A549 (cell line): ENCODE measurements at regions not wholly inside any gene's neighbourhood (a gene's known extent, or its start where the extent isn't known, plus 50 kb on each side); places are given as distances from the start of the nearest gene placed in this dataset.

ENCODE experiments used
- ATAC-seq, 2 experiments: fragments of 200-7000 bp in 1 of 2; fragments of >200 bp in 1 of 2; cut with Nextera tagmentation in 1 of 2; cut with Tn5 transposase in 1 of 2; 3 replicates each; pipeline versions ENCODE4 v1.8.0 to v1.9.1; 2018 to 2020; ENCODE audit warnings: mild to moderate bottlenecking in 1 of 2, moderate library complexity in 1 of 2
- CTCF ChIA-PET: fragments of 300-600 bp; sonication (Branson Sonifier 250); formaldehyde crosslinking; extraction: SDS; loops from one replicate; lab custom pipeline; 2021; ENCODE audit warnings: antibody characterized with exemption, inconsistent platforms; lab: Yijun Ruan, JAX
- POLR2A ChIA-PET: fragments of 350-600 bp; formaldehyde crosslinking; extraction: SDS; loops from one replicate; lab custom pipeline; 2021; ENCODE audit warnings: antibody characterized with exemption, inconsistent platforms; lab: Yijun Ruan, JAX
- DNase-seq, 2 experiments: peaks; one replicate each; pipeline versions ENCODE4 v3.0.0 to v3.0.0-alpha.2; 2011 to 2016; ENCODE audit warnings: low read depth in 1 of 2, low spot score in 1 of 2
- FAIRE-seq: peaks from 2 replicates; lab custom pipeline; 2011; peaks lifted over from hg19 to GRCh38; lab: Jason Lieb, UNC
- H3K27ac ChIP-seq, 2 experiments: fragments of >200 bp; sonication (Bioruptor Twin); formaldehyde crosslinking; 3 replicates each; pipeline ENCODE4 v1.5.1; 2016 to 2017
- H3K4me1 ChIP-seq: fragments of >200 bp; sonication (Bioruptor Twin); formaldehyde crosslinking; 3 replicates; pipeline ENCODE4 v1.6.1; 2016
- H3K4me2 ChIP-seq: fragments of >200 bp; sonication (Bioruptor Twin); formaldehyde crosslinking; 3 replicates; pipeline ENCODE4 v1.6.1; 2016
- H3K4me3 ChIP-seq: fragments of >200 bp; sonication (Bioruptor Twin); formaldehyde crosslinking; 3 replicates; pipeline ENCODE4 v1.5.1; 2016
- H3K9me3 ChIP-seq: fragments of >200 bp; sonication (Bioruptor Twin); formaldehyde crosslinking; 3 replicates; pipeline ENCODE4 v1.6.1; 2016
- BHLHE40 ChIP-seq: IDR thresholded peaks from 2 replicates; pipeline ENCODE4 v1.6.1; 2012; ENCODE audit warnings: low read depth, low read length, inconsistent platforms
- CEBPB ChIP-seq, 2 experiments: fragments of >200 bp in 1 of 2; sonication (Bioruptor Twin) in 1 of 2; formaldehyde crosslinking in 1 of 2; IDR thresholded peaks; 2 replicates each; pipeline ENCODE4 v1.6.1; 2012 to 2016
- EHMT2 ChIP-seq: fragments of 200-600 bp; sonication (generic); IDR thresholded peaks from 2 replicates; pipeline ENCODE4 v1.6.1; 2016; ENCODE audit warnings: antibody characterized with exemption, low read depth, mild to moderate bottlenecking, moderate library complexity
- FOSL2 ChIP-seq, 2 experiments: fragments of 450-650 bp in 1 of 2; fragments of >200 bp in 1 of 2; sonication (Bioruptor Twin) in 1 of 2; formaldehyde crosslinking; IDR thresholded peaks; 2 replicates each; pipeline versions ENCODE4 v1.5.0 to v1.6.1; 2016 to 2020; ENCODE audit warnings: mild to moderate bottlenecking in 1 of 2, moderate library complexity in 1 of 2
- GATA3 ChIP-seq: IDR thresholded peaks from 2 replicates; pipeline ENCODE4 v1.6.1; 2012; ENCODE audit warnings: borderline replicate concordance
- HOXB13 ChIP-seq: fragments of 250-450 bp; sonication (Bioruptor Pico); IDR thresholded peaks from 2 replicates; pipeline ENCODE4 v1.5.0; 2020; ENCODE audit warnings: low read depth, mild to moderate bottlenecking, moderate library complexity
- KDM1A ChIP-seq: fragments of 200-600 bp; sonication (generic); IDR thresholded peaks from 2 replicates; pipeline ENCODE4 v1.6.1; 2016; ENCODE audit warnings: low read depth, mild to moderate bottlenecking
- MAZ ChIP-seq: fragments of 150-350 bp; IDR thresholded peaks from 2 replicates; pipeline ENCODE4 v1.6.1; 2014; ENCODE audit warnings: antibody characterized with exemption, low read depth, low read length, borderline replicate concordance
- MYC ChIP-seq: IDR thresholded peaks from 2 replicates; pipeline ENCODE4 v1.6.1; 2012; ENCODE audit warnings: mild to moderate bottlenecking, inconsistent platforms, low read length, improper control_type of control experiment, borderline replicate concordance
- NPAS2 ChIP-seq: fragments of 250-450 bp; sonication (Bioruptor Pico); IDR thresholded peaks from 2 replicates; pipeline ENCODE4 v1.8.0; 2022; ENCODE audit warnings: mild to moderate bottlenecking, moderate library complexity, borderline replicate concordance
- NR3C1 ChIP-seq: fragments of >200 bp; sonication (Bioruptor Twin); formaldehyde crosslinking; IDR thresholded peaks from 3 replicates; pipeline ENCODE4 v1.6.1; 2017
- POLR2A ChIP-seq: IDR thresholded peaks from 2 replicates; pipeline ENCODE4 v1.6.1; 2012; ENCODE audit warnings: mild to moderate bottlenecking, low read length
- RCOR1 ChIP-seq: fragments of 150-350 bp; IDR thresholded peaks from 2 replicates; pipeline ENCODE4 v1.6.1; 2014; ENCODE audit warnings: antibody characterized with exemption, low read length, low read depth
- RNF2 ChIP-seq: fragments of 200-600 bp; sonication (generic); IDR thresholded peaks from 2 replicates; pipeline ENCODE4 v1.6.1; 2016; ENCODE audit warnings: low read depth, mild to moderate bottlenecking, antibody characterized with exemption, moderate library complexity, borderline replicate concordance
- SREBF2 ChIP-seq: fragments of 450-650 bp; IDR thresholded peaks from 2 replicates; pipeline ENCODE4 v1.6.1; 2014; ENCODE audit warnings: mild to moderate bottlenecking, moderate library complexity
- TFCP2L1 ChIP-seq: fragments of 250-450 bp; sonication (Bioruptor Pico); IDR thresholded peaks from 2 replicates; pipeline ENCODE4 v1.5.0; 2021; ENCODE audit warnings: mild to moderate bottlenecking
- ZC3H11A ChIP-seq: fragments of 450-650 bp; IDR thresholded peaks from 2 replicates; pipeline ENCODE4 v1.6.1; 2014; ENCODE audit warnings: antibody characterized with exemption, mild to moderate bottlenecking
- ZFP36 ChIP-seq: fragments of 450-650 bp; IDR thresholded peaks from 2 replicates; pipeline ENCODE4 v1.6.1; 2014; ENCODE audit warnings: borderline replicate concordance; ENCODE audit not compliant: partially characterized antibody
- ZSCAN20 ChIP-seq: fragments of 250-450 bp; sonication (Bioruptor Pico); IDR thresholded peaks from 2 replicates; pipeline ENCODE4 v1.8.0; 2022; ENCODE audit warnings: mild to moderate bottlenecking, moderate library complexity
- WGBS: methylation state at CpG from one replicate; pipeline ENCODE4 v1.1.6; 2017; ENCODE audit errors: missing lambda C conversion rate; 5-methylcytosine and 5-hydroxymethylcytosine counted together
- TF ChIP-seq, protein P1 (sequence below): fragments of 150-350 bp; IDR thresholded peaks from 2 replicates; pipeline ENCODE4 v1.6.1; 2014; ENCODE audit warnings: low read depth, mild to moderate bottlenecking, low read length
- TF ChIP-seq, protein P2 (sequence below): IDR thresholded peaks from 2 replicates; pipeline ENCODE4 v1.6.1; 2012; ENCODE audit warnings: low read depth, borderline replicate concordance
- TF ChIP-seq, protein P3 (sequence below): IDR thresholded peaks from 2 replicates; pipeline ENCODE4 v1.6.1; 2012
- TF ChIP-seq, protein P4 (sequence below): fragments of 250-450 bp; sonication (Bioruptor Pico); IDR thresholded peaks from 2 replicates; pipeline ENCODE4 v1.5.0; 2020; ENCODE audit warnings: low read depth, mild to moderate bottlenecking, moderate library complexity
- TF ChIP-seq, protein P5 (sequence below): fragments of >200 bp; sonication (Bioruptor Twin); formaldehyde crosslinking; IDR thresholded peaks from 3 replicates; pipeline ENCODE4 v1.5.1; 2016
- TF ChIP-seq, protein P6 (sequence below): fragments of >200 bp; sonication (Bioruptor Twin); formaldehyde crosslinking; IDR thresholded peaks from 2 replicates; pipeline ENCODE4 v1.6.1; 2016

DNA sequence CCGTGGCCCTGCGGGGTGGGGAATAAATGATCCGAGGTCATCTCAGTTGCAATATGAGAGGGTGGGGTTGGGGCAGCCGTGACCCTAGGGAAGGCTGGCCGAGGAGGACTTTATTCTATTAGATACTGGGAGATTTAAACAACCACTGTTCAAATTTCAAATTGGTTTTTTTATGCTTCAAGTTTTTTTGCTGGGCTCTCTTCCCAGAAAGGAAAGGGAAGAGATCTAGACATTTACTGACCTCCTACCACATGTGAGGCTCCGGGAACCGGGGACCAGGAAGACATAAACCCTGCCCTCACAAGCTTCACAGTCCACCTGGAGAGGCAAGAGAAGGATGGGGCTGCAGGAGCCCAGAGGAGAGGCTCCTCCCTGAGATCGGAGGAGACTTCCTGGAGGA is 207.3 kb downstream of the FOXD2 start:
- ATAC-seq: no peak
- TF ChIP-seq EHMT2 (no peak), FOSL2 (IDR thresholded peaks at IDR 0.05) (no peak), FOSL2 (CRISPR knock-in tag; IDR thresholded peaks at IDR 0.05) (no peak), CEBPB (IDR thresholded peaks at IDR 0.05) (no peak), BHLHE40 (no peak), NPAS2 (CRISPR knock-in tag) (no peak), MYC (no peak), ZSCAN20 (CRISPR knock-in tag) (no peak), KDM1A (no peak)
- TF ChIP-seq, protein P1, sequence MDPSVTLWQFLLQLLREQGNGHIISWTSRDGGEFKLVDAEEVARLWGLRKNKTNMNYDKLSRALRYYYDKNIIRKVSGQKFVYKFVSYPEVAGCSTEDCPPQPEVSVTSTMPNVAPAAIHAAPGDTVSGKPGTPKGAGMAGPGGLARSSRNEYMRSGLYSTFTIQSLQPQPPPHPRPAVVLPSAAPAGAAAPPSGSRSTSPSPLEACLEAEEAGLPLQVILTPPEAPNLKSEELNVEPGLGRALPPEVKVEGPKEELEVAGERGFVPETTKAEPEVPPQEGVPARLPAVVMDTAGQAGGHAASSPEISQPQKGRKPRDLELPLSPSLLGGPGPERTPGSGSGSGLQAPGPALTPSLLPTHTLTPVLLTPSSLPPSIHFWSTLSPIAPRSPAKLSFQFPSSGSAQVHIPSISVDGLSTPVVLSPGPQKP: no peak
- TF ChIP-seq, protein P2, sequence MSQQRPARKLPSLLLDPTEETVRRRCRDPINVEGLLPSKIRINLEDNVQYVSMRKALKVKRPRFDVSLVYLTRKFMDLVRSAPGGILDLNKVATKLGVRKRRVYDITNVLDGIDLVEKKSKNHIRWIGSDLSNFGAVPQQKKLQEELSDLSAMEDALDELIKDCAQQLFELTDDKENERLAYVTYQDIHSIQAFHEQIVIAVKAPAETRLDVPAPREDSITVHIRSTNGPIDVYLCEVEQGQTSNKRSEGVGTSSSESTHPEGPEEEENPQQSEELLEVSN: no peak
- TF ChIP-seq, protein P3, sequence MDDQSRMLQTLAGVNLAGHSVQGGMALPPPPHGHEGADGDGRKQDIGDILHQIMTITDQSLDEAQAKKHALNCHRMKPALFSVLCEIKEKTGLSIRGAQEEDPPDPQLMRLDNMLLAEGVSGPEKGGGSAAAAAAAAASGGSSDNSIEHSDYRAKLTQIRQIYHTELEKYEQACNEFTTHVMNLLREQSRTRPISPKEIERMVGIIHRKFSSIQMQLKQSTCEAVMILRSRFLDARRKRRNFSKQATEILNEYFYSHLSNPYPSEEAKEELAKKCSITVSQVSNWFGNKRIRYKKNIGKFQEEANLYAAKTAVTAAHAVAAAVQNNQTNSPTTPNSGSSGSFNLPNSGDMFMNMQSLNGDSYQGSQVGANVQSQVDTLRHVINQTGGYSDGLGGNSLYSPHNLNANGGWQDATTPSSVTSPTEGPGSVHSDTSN: no peak
- TF ChIP-seq, protein P4, sequence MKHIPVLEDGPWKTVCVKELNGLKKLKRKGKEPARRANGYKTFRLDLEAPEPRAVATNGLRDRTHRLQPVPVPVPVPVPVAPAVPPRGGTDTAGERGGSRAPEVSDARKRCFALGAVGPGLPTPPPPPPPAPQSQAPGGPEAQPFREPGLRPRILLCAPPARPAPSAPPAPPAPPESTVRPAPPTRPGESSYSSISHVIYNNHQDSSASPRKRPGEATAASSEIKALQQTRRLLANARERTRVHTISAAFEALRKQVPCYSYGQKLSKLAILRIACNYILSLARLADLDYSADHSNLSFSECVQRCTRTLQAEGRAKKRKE (CRISPR knock-in tag): no peak
- TF ChIP-seq, protein P5, sequence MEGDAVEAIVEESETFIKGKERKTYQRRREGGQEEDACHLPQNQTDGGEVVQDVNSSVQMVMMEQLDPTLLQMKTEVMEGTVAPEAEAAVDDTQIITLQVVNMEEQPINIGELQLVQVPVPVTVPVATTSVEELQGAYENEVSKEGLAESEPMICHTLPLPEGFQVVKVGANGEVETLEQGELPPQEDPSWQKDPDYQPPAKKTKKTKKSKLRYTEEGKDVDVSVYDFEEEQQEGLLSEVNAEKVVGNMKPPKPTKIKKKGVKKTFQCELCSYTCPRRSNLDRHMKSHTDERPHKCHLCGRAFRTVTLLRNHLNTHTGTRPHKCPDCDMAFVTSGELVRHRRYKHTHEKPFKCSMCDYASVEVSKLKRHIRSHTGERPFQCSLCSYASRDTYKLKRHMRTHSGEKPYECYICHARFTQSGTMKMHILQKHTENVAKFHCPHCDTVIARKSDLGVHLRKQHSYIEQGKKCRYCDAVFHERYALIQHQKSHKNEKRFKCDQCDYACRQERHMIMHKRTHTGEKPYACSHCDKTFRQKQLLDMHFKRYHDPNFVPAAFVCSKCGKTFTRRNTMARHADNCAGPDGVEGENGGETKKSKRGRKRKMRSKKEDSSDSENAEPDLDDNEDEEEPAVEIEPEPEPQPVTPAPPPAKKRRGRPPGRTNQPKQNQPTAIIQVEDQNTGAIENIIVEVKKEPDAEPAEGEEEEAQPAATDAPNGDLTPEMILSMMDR: no peak
- peaks cover 8% of the 10 kb centered on the region for H3K4me1 ChIP-seq
- no peak for FAIRE-seq
- H3K27ac ChIP-seq: no peak overlapping the region
- no peak overlapping the region for H3K4me2 ChIP-seq
- no peaks in the 10 kb centered on the region for H3K9me3 ChIP-seq
- 58% methylated on average over 8 of the region's 8 CpGs for WGBS
- H3K4me3 ChIP-seq: no peak overlapping the region
- no peak for DNase-seq
- CTCF ChIA-PET: interaction anchor here (1.2 to 2.6 kb wide), 2 partner anchors 9 to 195 kb away, joined by 3 to 10 read pairs; no protein-coding TSS in a partner anchor
- POLR2A ChIA-PET: no interaction called here

DNA sequence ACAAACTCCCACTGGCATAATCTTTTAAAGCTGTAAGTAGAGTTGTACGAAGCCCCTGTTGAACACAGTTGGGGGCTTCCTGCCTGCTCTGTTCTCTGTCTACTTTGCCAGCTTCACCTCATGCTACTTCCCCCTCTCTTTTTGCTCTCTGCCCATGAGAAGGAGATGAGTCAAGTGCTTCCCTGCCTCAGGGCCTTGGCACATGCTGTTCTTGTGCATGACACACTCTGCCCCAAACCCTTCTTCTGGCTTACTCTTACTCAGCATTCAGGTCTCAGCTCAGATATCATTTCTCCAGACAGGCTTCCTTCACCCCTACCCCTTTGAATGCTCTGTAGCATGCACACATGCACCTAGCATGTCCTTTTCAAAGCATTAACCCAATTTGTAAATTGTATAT is 208.8 kb downstream of the FOXD2 start:
- no peak for ATAC-seq
- no peaks in the 10 kb centered on the region for H3K9me3 ChIP-seq
- no peak overlapping the region for H3K4me2 ChIP-seq
- 93% methylated on average over 1 of the region's 1 CpG for WGBS
- H3K4me1 ChIP-seq: peaks cover 21% of the 10 kb centered on the region
- ChIA-PET POLR2A (no interaction called here), CTCF (interaction anchor here (2.6 kb wide), 1 partner anchor 10 kb away, joined by 10 read pairs; no protein-coding TSS in a partner anchor)
- DNase-seq: no peak
- TF ChIP-seq RCOR1 (no peak), TFCP2L1 (CRISPR knock-in tag) (no peak), POLR2A (no peak), NR3C1 (no peak)
- no peak for FAIRE-seq
- no peak overlapping the region for H3K4me3 ChIP-seq
- no peak overlapping the region for H3K27ac ChIP-seq

DNA sequence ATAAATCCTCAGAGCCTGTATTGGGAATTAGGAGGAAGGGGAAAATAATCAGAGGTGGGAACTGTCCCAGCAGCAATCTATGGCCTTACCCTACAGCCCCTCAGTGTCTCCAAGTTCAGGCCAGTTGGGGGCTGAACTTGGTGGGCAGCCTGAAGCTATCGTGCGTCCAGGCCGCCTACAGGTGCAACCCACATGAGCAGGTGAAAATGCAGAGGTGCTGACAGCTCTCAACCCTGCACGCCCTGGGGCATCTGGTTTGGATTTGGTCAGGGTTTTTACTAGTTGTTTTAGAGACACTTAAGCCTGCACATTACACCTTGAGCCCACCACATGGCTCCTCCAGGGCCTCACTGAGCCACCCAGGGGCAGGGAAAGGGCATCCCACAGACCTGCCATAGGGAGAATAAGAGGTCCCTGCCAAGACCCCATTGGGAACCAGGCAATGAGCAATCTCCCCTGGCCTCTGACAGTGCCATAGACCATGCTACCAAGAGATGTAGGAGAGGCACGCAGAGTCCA is 209.5 kb downstream of the FOXD2 start:
- ChIA-PET CTCF (no interaction called here), POLR2A (no interaction called here)
- FAIRE-seq: no peak
- no peak for DNase-seq
- Histone ChIP-seq H3K4me3 (no peak overlapping the region), H3K9me3 (no peaks in the 10 kb centered on the region), H3K4me1 (peaks cover 23% of the 10 kb centered on the region), H3K27ac (no peak overlapping the region), H3K4me2 (no peak overlapping the region)
- TF ChIP-seq, protein P6, sequence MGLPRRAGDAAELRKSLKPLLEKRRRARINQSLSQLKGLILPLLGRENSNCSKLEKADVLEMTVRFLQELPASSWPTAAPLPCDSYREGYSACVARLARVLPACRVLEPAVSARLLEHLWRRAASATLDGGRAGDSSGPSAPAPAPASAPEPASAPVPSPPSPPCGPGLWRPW: no peak
- TF ChIP-seq ZFP36 (no peak), MAZ (no peak), ZC3H11A (no peak), NR3C1 (no peak), SREBF2 (no peak), BHLHE40 (no peak), GATA3 (no peak), RNF2 (no peak), HOXB13 (CRISPR knock-in tag) (no peak)
- TF ChIP-seq, protein P4 (CRISPR knock-in tag): no peak
- WGBS: 96% methylated on average over 5 of the region's 5 CpGs
- no peak for ATAC-seq
